ENCODE measurements at regions not wholly inside any gene's neighbourhood (a gene's known extent, or its start where the extent isn't known, plus 50 kb on each side); places are given as distances from the start of the nearest gene placed in this dataset.

GRCh38 chr7:22561321-22561811 is 61.4 kb upstream of the STEAP1B start:
- peak; percentile 92 to 99 for DNase-seq (ENCODE audit: low read depth in 1 of 2, low spot score in 1 of 2)
- no peaks in the 10 kb centered on the region for H3K27me3 ChIP-seq
- TF ChIP-seq CTCF (IDR thresholded peaks at IDR 0.05; ENCODE audit: low read depth, low read length) = no peak
- H3K4me3 ChIP-seq = no peak overlapping the region
- H3K27ac ChIP-seq = peak overlapping the region; percentile 91
- H3K9me3 ChIP-seq (ENCODE audit: low read depth) = no peaks in the 10 kb centered on the region
- no peaks in the 10 kb centered on the region for H3K36me3 ChIP-seq
- H3K4me1 ChIP-seq (ENCODE audit: low read depth) = peaks cover 26% of the 10 kb centered on the region

GRCh38 chr7:22559829-22560489 is 60.0 kb upstream of the STEAP1B start:
- no peaks in the 10 kb centered on the region for H3K9me3 ChIP-seq (ENCODE audit: low read depth)
- no peaks in the 10 kb centered on the region for H3K36me3 ChIP-seq
- peaks cover 26% of the 10 kb centered on the region for H3K4me1 ChIP-seq (ENCODE audit: low read depth)
- no peak overlapping the region for H3K27ac ChIP-seq
- TF ChIP-seq CTCF (IDR thresholded peaks at IDR 0.05; ENCODE audit: low read depth, low read length) = peak; percentile 86
- H3K27me3 ChIP-seq = no peaks in the 10 kb centered on the region
- peak; percentile 85 to 90 for DNase-seq (ENCODE audit: low read depth in 1 of 2, low spot score in 1 of 2)
- H3K4me3 ChIP-seq = no peak overlapping the region

- Histone ChIP-seq H3K27ac (no peak overlapping the region), H3K36me3 (no peaks in the 10 kb centered on the region), H3K4me1 (ENCODE audit: low read depth) (peaks cover 10% of the 10 kb centered on the region), H3K27me3 (no peaks in the 10 kb centered on the region), H3K4me3 (no peak overlapping the region), H3K9me3 (ENCODE audit: low read depth) (no peaks in the 10 kb centered on the region)
- DNase-seq (ENCODE audit: low read depth in 1 of 2, low spot score in 1 of 2) = no peak
- TF ChIP-seq CTCF (IDR thresholded peaks at IDR 0.05; ENCODE audit: low read depth, low read length) = no peak
Observed at GRCh38 chr7:22557167-22557566, 57.2 kb upstream of the STEAP1B start.

- H3K9me3 ChIP-seq (ENCODE audit: low read depth) = no peaks in the 10 kb centered on the region
- no peaks in the 10 kb centered on the region for H3K4me1 ChIP-seq (ENCODE audit: low read depth)
- H3K36me3 ChIP-seq = no peaks in the 10 kb centered on the region
- H3K27ac ChIP-seq = no peak overlapping the region
- TF ChIP-seq CTCF (IDR thresholded peaks at IDR 0.05; ENCODE audit: low read depth, low read length) = no peak
- no peaks in the 10 kb centered on the region for H3K27me3 ChIP-seq
- H3K4me3 ChIP-seq = no peak overlapping the region
- DNase-seq (ENCODE audit: low read depth in 1 of 2, low spot score in 1 of 2) = no peak
Observed at GRCh38 chr7:22555476-22555875, 55.5 kb upstream of the STEAP1B start.

GRCh38 chr7:22554184-22554583 is 54.2 kb upstream of the STEAP1B start:
- Histone ChIP-seq H3K4me3 (no peak overlapping the region), H3K9me3 (ENCODE audit: low read depth) (no peaks in the 10 kb centered on the region), H3K36me3 (no peaks in the 10 kb centered on the region), H3K4me1 (ENCODE audit: low read depth) (no peaks in the 10 kb centered on the region), H3K27me3 (peaks cover 10% of the 10 kb centered on the region), H3K27ac (no peak overlapping the region)
- DNase-seq (ENCODE audit: low read depth in 1 of 2, low spot score in 1 of 2) = no peak
- no peak for TF ChIP-seq CTCF (IDR thresholded peaks at IDR 0.05; ENCODE audit: low read depth, low read length)
